BE2C (cell line): ENCODE measurements at regions not wholly inside any gene's neighbourhood (a gene's known extent, or its start where the extent isn't known, plus 50 kb on each side); places are given as distances from the start of the nearest gene placed in this dataset.

Source experiments
- DNase-seq: peaks from one replicate; pipeline ENCODE4 v3.0.0-alpha.2; 2020
- H3K27me3 ChIP-seq: fragments of 250-450 bp; sonication (Bioruptor Pico); 2 replicates; pipeline ENCODE4 v1.5.1; 2020; ENCODE audit warnings: mild to moderate bottlenecking
- H3K36me3 ChIP-seq: fragments of 250-450 bp; sonication (Bioruptor Pico); 2 replicates; pipeline ENCODE4 v1.5.1; 2020; ENCODE audit warnings: mild to moderate bottlenecking
- H3K4me1 ChIP-seq: fragments of 250-450 bp; sonication (Bioruptor Pico); 2 replicates; pipeline ENCODE4 v1.5.1; 2020
- H3K4me3 ChIP-seq: 2 replicates; pipeline ENCODE4 v1.5.1; 2011; ENCODE audit warnings: low read depth, low read length
- H3K9me3 ChIP-seq: fragments of 250-450 bp; sonication (Bioruptor Pico); 2 replicates; pipeline ENCODE4 v1.5.1; 2020
- TF ChIP-seq, protein P1 (sequence below): IDR thresholded peaks from 2 replicates; pipeline ENCODE4 v1.5.1; 2012; ENCODE audit warnings: mild to moderate bottlenecking, low read depth, low read length

DNA sequence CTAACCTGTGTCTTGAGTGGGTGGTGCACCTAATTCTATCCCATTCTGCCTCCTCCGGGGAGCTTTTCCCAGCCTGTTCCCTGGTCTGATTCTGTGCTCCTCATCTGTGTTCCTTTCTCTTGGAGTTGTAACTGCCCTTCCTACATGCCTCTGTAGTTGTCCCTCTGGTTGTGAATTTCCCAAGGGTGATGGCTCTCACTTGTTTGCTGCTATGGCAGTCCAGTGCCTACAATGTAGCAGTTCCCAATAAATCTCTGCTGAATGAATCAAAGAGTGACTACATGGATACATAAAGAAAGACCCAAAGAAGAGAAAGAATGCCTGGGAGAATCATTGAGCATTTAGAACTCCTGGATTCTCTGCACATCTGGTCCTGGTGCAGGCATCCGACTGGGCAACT, 141.6 kb downstream of the HS3ST1 start:
- H3K4me1 ChIP-seq: no peaks in the 10 kb centered on the region
- DNase-seq: no peak
- H3K9me3 ChIP-seq: no peaks in the 10 kb centered on the region; the same call in 1 of the 2 replicates
- H3K4me3 ChIP-seq: no peak overlapping the region
- H3K27me3 ChIP-seq: no peaks in the 10 kb centered on the region
- TF ChIP-seq, protein P1, sequence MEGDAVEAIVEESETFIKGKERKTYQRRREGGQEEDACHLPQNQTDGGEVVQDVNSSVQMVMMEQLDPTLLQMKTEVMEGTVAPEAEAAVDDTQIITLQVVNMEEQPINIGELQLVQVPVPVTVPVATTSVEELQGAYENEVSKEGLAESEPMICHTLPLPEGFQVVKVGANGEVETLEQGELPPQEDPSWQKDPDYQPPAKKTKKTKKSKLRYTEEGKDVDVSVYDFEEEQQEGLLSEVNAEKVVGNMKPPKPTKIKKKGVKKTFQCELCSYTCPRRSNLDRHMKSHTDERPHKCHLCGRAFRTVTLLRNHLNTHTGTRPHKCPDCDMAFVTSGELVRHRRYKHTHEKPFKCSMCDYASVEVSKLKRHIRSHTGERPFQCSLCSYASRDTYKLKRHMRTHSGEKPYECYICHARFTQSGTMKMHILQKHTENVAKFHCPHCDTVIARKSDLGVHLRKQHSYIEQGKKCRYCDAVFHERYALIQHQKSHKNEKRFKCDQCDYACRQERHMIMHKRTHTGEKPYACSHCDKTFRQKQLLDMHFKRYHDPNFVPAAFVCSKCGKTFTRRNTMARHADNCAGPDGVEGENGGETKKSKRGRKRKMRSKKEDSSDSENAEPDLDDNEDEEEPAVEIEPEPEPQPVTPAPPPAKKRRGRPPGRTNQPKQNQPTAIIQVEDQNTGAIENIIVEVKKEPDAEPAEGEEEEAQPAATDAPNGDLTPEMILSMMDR: no peak
- H3K36me3 ChIP-seq: no peaks in the 10 kb centered on the region

DNA sequence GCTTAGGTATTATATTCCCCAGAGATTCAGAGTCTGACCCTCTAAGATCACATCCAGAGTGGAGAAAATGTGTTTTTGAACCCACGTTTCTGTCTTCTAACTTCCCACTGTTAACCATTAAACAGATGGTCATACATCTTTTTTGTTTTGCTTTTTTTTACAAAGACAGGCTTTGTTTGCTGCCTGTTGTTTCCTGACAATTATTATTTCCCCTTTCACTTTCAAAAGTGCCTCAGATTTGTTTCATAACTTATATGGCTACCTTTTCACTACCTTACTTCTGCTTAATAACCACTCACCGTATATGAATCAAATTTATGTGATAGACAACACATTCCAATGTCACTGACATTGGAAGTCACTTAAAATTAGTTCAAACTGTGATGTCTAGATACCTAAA, 142.2 kb downstream of the HS3ST1 start:
- Histone ChIP-seq H3K4me3 (no peak overlapping the region), H3K27me3 (no peaks in the 10 kb centered on the region), H3K36me3 (no peaks in the 10 kb centered on the region), H3K9me3 (no peaks in the 10 kb centered on the region; the same call in 1 of the 2 replicates), H3K4me1 (no peaks in the 10 kb centered on the region)
- DNase-seq: no peak
- TF ChIP-seq, protein P1: no peak

DNA sequence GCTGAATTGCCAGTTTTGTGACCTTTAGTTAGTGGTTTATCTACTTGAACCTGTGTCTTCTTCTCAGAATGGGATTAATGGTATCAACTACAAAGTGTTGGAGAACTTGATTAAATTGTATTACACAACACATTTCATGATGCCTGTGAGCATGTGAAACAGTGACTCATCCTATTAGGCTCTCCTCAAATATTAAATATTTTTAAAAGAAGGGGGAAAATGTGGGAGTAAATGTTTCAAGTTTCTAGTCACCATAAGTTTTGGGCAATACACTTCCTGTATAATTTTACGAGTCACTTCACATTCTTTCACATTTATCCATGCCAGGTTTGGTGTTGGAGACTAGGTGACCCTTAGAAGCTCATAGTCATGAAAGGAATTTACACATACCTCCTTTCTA, 147.0 kb downstream of the HS3ST1 start:
- H3K9me3 ChIP-seq: no peaks in the 10 kb centered on the region; the same call in 1 of the 2 replicates
- no peaks in the 10 kb centered on the region for H3K4me1 ChIP-seq
- H3K4me3 ChIP-seq: no peak overlapping the region
- no peaks in the 10 kb centered on the region for H3K36me3 ChIP-seq
- no peak for DNase-seq
- H3K27me3 ChIP-seq: no peaks in the 10 kb centered on the region
- TF ChIP-seq, protein P1: no peak

DNA sequence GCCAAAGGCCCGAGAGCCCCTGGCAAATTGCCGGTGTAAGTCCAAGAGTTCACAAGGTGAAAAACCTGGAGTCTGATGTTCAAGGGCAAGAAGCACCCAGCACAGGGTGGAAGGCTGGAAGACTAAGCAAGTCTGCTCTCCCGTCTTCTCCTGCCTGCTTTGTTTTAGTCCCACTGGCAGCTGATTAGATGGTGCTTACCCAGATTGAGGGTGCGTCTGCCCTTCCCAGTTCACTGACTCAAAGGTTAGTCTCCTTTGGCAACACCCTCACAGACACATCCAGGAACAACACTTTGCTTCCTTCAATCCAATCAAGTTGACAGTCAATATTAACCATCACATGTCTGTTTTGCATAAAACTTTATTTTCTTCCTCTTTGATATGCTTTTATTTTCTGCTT, 157.4 kb downstream of the HS3ST1 start:
- Histone ChIP-seq H3K27me3 (no peaks in the 10 kb centered on the region), H3K36me3 (no peaks in the 10 kb centered on the region), H3K4me1 (no peaks in the 10 kb centered on the region), H3K4me3 (no peak overlapping the region), H3K9me3 (no peaks in the 10 kb centered on the region)
- TF ChIP-seq, protein P1: no peak
- DNase-seq: no peak

DNA sequence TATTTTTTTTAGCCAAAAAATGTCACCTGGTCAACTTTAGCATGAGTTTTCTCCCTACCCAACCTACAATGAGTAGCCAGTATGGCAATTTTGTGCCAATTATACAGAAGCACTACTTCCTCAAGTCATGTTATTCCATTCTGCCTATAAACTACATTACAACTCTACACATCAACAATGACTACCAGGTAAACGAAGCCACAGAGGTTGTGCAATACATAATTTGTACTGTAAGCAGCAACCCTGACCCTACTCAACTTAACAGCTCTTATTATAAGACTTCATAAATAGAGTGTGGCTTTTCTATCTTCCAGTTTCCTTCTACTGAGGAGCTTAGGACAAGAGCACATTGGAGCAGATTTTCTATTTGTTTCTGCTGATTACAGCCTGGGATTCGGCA, 160.5 kb downstream of the HS3ST1 start:
- no peak for DNase-seq
- no peaks in the 10 kb centered on the region for H3K36me3 ChIP-seq
- no peaks in the 10 kb centered on the region for H3K9me3 ChIP-seq
- TF ChIP-seq, protein P1: no peak
- no peaks in the 10 kb centered on the region for H3K27me3 ChIP-seq
- H3K4me3 ChIP-seq: no peak overlapping the region
- H3K4me1 ChIP-seq: no peaks in the 10 kb centered on the region

DNA sequence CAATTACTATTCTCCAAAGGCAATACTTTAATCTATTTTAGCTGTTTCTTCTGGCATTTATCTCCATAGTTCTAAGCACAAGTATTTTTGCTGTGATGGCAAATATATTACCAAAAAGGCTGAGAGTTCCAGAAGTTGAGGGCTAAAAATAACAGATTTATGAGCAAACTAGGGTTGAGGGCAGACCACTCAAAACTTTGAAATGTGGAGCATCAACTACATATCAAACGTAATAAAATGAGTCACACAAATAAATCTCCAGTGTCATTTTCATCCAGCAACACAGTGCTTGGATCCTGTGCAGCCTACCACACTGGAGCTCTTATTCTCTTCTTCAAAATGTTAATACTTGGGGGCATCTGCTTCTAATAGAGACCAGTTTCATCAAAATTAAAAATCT, 163.9 kb downstream of the HS3ST1 start:
- H3K4me3 ChIP-seq: no peak overlapping the region
- no peaks in the 10 kb centered on the region for H3K27me3 ChIP-seq
- H3K4me1 ChIP-seq: no peaks in the 10 kb centered on the region
- DNase-seq: no peak
- H3K9me3 ChIP-seq: no peaks in the 10 kb centered on the region; the same call in 1 of the 2 replicates
- H3K36me3 ChIP-seq: no peaks in the 10 kb centered on the region
- TF ChIP-seq, protein P1: no peak
